ENCODE measurements at regions not wholly inside any gene's neighbourhood (a gene's known extent, or its start where the extent isn't known, plus 50 kb on each side); places are given as distances from the start of the nearest gene placed in this dataset.
"Not testable (repeated sequence)": the region's sequence is repeated elsewhere in the genome, so short reads cannot be mapped to it uniquely, and the experiment has no call there.

DNA sequence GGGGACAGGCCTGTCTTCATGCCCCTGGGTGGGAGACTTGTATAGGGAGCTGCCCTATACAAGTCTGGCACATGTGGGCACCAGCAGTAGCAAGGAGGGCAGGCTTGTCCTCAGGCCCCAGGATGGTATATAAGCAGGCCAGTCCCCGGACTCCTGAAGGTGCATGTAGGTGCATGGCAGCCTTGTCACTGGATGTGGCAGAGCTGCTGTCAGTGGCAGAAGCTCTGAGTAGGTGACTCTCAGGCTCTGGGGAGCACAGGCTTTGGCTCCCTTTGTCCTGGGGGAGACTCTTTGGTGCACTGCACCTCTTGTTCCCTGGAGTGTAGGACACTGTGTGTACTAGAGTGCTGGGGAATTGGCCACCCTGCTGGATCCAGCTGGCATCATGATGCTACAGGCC lies 376.7 kb upstream of the DIPK2B start:
- no peak for DNase-seq

DNA sequence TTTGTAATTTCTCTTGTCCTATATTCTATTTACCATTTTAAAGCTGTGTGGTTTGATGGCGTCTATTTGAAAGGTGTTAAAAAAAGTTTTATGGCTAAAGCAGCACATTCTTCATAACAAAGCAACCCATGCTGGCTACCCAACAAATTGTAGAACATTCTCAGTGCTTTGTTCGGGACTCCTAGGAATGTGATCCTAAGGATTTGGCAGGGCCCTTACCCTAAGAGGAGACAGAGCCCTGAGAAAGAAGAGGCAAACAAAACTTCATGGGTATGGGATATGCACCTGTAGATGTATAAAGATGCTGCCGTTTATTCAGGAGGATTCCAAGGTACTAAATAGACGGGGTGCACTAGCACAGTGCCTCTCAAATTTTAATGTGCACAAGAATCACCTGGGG lies 370.8 kb upstream of the DIPK2B start:
- no peak for DNase-seq

DNA sequence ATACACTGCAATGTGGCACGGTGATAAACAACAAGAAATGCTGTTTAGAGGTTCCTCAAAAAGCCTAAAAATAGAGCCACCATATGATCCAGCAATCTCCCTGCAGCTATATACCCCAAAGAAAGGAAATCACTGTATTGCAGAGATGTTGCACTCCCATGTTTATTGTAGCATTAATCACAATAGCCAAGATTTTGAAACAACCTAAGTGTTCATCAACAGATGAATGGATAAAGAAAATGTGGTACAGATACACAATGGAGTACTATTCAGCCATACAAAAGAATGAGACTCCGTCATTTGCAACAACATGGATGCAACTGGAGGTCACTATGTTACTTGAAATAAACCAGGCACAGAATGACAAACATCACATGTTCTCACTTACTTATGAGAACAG lies 365.8 kb upstream of the DIPK2B start:
- no peak for DNase-seq

DNA sequence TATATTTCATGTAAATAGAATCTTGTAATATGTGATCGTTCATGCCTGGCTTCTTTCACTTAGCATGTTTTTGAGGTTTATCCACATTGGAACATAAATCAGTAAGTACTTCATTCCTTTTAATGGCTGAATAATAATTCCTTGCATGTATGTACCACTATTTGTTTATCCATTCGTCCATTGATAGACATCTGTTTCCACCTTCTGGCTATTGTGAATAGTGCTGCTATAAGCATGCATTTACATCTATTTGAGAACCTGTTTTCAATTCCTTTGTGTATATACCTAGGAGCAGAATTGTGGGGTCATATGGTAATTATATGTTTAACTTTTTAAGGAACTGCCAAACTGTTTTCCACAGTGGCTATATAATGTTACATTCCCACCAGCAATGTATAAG lies 356.7 kb upstream of the DIPK2B start:
- no peak for DNase-seq

DNA sequence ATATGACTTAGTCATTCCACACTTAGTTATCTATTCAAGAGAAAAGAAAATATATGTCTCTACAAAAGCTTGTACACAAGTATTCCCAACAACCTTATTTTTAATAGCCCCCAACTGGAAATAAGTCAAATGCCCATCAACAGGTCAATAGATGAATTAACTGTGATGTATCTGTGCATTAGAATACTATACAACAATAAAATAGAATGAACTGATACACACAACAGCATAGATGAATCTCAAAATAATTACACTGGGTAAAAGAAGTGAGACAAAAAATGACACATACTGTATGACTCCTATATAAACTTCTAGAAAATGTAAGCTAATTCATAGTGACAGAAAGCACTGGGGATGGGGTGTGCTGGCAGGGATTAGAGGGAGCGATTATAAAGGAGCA lies 354.1 kb upstream of the DIPK2B start:
- DNase-seq = no peak

DNA sequence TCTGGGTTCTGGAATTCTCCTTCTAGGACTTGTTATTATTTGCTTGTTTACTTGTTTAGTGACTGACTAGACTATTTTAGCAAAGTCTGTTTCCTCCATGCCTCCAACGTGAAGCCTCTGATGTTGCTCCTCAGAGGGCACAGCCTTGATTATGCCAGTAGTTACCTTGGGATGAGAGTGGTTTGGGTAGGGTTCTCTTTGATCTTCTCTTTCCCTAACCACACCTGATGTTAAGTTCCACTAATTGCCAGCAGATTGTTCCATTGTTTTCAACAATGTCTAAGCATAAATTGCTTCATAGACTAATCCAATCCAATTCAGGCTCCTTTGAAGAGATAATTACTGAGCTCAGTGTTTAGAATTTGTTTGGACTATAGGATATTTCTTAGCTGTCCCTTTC lies 352.7 kb upstream of the DIPK2B start:
- no peak for DNase-seq

DNA sequence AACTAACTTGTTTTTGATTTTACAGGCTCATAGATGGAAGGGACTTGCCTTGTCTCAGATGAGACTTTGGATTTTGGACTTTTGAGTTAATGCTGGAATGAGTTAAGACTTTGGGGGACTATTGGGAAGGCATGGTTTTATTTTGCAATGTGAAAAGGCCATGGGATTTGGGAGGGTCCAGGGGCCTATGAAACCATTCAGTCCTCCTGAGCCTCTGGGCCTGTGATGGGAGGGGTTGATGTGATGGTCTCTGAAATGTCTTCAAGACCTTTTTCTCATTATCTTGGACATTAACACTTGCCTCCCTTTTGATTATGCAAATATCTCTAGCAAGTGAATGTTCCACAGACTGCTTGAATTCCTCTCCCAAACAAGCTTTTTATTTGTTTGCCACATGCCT lies 346.0 kb upstream of the DIPK2B start:
- DNase-seq = not testable (repeated sequence)

DNA sequence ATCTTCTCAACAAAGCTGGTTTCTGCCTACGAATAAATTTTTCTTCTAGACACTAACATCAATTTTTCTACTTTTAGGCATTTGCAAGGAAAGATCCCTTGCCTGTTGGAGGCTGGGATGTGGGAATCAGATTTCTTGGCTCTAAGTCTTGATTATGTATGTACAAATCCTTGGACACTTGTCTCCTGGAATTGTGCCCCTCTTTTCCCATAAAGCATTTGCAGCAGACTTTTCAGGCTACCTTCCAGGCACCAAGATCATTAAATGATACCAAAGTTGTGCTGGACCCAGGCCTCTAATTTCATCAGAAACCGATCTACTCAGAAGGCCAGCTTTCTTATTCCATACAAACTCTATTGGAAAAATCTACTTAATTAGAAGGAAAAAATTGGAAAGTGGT lies 339.5 kb upstream of the DIPK2B start:
- peak; percentile 45 for DNase-seq

DNA sequence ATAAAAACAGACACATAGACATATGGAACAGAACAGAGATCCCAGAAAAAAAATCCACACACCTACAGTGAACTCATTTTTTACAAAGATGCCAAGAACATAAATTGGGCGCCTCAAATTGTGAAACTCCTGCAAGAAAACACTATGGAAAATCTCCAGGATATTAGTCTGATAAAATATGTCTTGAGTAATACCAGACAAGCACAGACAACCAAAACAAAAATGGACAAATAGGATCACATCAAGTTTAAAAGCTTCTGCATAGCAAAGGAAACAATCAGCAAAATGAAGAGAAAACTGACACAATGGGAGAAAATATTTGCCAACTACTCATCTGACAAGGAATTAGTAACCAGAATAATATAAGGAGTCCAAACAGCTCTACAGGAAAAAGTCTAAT lies 337.3 kb upstream of the DIPK2B start:
- DNase-seq = no peak

DNA sequence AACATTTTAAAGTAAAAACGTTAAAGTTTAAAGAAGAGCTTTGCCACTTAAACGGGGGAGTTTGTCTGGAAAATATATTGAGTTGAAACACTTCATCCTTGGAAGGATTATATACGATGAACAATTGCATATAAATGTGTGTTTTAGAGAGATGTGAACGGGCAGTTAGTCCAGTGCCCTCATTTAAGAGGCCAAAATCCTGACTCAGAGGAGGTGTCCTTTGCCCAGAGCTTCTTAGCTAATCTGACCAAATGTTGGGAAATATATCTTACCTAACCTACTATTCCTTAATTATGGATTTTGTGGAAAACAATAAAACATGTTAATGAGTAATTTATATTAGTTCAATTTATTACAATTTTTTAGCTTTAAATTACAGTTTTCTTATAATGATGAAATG lies 327.2 kb upstream of the DIPK2B start:
- DNase-seq = no peak

DNA sequence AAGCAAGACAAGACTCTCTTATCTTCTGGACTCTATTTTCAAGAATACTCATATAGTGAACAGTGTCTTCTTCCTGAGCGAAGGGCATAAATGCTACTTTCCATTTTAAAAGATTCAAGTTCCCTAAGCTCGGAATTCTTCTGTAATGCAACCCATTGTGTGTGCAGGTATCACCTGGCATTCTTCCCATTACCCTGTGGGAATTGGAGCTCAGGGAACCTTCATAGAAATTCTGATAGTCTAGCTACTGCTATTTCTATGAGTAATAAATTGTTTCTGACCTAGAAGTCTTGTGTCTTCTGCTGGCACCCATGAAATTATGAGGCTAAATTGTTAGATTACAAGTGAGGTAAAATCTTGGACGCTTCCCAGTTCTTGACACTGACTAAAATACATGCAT lies 324.1 kb upstream of the DIPK2B start:
- no peak for DNase-seq

DNA sequence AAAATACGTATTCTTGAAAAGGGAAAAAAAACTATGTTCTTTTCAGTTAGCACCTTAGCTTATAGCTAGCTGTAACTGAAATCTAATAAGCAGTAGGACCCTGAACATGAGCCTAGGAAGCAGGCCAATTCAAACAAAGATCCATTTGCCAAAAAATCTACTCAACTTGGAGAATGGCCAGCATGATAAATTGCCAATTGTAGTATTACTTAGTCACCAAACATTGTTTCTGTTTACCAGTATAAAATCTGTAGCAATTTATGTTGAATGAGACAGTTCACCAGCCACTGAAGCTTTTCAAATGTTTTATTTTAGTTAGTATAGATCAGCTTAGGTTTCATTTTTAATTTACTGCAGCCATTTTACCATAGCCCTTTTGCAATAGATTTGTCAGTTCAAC lies 323.6 kb upstream of the DIPK2B start:
- no peak for DNase-seq

DNA sequence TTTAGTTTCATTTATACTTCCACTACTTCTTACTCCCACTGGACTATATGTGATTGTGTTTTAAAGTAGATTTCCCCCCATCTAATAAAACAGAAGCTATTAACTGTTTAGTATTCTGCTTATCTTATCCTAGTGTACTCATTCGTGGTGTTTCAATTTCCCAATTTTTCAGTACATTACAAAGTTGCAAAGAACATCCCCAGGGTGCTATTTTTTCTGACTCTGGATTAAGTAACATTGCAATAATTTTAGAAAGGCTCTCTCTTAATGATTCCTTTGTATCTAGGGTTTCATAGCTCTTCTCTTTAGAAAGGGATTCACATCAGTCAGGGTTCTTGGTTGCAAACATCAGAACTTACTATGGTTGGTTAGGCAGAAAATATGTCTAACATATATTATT lies 317.9 kb upstream of the DIPK2B start:
- DNase-seq = no peak

DNA sequence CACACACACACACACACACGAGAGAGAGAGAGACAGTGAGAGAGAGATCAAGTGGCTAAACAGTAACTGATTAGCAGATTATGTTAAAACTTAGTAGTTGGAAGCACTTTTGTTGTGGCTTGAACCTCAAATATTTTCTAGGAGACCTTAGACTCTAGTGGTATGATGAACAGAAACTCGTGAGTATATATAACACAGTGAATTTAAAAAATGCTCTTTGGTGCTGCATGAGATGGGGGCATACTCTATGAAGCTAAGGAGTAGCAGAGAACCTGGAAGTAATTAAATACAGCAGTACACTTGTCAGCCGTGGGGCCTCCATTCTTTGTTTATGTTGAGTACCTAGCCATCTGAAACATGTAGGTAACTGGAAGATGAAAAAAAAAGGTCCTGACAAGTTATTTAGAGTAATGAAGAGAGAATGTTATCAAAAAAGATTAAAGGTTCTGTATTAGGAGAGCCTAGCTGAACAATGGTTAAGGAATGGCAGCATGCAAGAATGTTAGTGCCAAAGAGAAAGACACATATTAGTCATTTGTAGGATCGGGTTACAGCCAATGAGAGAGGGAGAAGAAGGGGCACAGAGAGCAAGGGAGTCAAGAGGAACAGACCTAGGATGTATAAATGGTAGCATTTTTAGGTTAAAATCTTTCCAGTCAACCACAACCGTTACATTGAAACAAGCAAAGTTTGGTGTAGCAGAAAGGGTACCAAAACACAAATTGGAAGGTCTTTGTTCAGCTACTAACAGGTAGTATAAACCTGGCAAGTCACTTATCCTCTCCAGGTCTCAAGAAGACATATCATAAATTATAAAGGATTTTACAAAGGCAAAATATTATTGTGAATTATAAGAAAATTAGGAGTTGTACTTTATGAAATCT lies 316.7 kb upstream of the DIPK2B start:
- no peak for DNase-seq

DNA sequence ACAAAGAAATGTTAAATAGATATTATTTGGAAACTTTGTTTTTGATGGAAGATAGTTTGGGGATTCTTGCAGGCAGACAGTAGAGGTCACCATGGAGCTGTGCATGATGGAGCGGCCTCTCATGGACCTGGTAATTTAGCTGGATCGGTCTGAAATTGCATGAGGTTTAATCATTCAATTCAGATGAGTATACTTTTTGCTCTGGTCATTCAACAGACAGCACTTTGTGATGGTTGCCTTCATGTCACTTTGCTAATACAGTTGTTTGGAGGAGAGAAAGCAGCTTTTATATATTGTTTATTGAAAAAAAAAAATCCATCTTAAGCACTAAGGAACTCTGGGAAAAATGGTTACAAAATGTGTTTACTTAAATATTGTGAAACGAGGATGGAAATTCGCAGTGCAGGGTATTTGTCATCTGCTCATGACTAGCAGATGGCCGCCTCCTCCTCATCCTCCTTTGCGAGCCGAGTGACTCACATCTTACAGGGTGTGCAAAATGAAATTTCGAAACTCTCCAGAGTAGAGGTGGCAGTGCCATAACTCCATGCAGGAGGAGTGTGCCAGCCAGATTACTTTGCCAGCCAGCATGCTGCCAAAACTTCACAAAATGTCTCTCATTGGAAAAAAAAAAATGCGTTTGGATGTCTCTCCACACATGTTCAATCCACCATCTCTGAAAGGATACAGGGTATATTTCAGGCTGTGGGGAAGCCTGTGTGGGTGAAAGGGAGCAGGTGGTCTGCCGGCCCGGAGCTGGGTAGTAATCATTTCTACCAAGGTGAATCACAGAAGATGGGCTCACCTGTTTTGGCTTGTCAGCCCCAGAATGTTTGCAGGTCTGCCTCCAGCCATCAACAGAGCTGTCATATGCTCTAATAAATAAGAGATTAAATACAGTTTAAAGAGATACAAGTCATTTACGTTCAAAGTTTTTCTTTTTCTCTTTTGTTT lies 314.9 kb upstream of the DIPK2B start:
- DNase-seq = peak; percentile 38

DNA sequence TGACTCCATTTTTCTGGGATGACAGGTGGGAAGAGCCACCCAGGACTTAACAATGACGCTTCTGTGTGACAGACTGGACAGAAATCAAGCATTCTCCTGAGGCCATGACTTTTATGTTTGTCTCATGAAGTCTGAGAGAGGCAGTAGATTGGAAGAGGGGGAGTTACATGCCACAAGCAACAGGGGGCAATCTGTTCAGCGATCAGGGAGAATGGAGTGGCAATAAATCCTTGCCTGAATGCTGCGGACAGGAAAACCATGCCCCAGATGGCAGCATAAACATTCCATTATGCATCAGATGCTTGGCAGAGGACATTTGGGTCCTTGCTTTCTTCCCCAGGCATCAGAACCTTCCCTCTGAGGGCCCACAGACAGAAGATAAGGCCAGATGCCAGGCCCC lies 312.4 kb upstream of the DIPK2B start:
- DNase-seq = no peak

DNA sequence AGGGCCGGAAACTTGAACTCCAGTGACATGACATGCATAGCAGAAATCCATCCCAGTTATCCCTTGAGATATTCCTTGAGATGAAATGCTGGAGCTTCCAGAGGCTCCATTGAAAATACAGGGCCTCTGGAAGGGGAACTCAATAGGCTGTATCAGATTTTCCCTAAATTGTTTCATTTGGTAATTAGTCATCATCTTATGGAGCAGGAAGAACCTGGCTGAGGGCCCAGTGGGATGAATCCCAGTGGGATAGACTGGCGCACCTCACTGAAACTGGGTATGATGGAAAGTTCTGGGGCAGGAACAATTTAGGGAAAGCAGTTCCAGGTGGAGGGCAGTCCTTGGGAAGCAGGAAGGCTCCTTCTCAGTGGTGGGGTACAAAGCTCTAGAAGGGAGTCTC lies 307.8 kb upstream of the DIPK2B start:
- no peak for DNase-seq

DNA sequence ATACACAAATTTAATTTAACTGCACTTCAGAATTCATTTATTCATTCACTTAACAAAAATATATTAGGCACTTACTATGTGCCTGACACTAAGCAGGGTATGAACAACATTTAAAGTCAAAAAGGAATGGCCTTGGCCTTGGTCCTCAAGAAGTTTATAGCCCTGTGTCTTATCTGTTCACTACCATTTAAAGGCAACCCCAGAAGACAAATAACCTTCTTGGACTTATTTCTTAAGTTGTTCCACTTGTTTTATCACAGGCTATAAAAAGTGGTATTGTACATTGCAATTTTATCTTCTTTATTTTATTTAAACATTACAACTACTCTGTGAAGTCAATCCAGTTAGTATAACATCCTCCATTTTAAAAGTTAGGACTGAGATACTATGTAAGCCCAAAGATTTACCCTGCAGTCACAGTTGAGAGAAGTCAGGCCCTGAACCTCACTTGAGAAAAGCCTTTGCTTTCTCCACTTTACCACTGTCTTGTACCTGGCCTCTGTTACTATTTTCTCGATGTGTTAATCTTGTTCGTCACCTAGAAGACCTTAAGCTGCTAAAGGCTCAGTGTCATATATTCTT lies 305.6 kb upstream of the DIPK2B start:
- DNase-seq = no peak

DNA sequence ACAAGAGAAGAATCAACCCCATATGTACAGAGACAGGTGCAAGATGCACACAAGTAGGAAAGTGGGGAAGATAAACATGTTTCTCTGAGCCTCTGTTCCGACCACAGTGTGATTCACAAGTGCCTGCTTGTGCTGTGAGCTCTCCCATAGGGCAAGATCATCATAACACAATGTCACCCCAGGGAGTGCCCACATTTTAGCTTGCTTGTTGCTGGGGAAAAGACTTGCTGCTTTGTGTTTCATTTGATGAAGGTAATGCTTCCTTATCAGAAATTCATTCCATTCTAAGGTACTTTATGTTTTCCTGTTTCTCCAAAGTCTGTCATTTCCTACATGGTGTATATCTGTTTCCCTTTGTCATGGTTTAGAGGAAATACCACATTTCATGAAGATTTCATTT lies 304.5 kb upstream of the DIPK2B start:
- DNase-seq = no peak

DNA sequence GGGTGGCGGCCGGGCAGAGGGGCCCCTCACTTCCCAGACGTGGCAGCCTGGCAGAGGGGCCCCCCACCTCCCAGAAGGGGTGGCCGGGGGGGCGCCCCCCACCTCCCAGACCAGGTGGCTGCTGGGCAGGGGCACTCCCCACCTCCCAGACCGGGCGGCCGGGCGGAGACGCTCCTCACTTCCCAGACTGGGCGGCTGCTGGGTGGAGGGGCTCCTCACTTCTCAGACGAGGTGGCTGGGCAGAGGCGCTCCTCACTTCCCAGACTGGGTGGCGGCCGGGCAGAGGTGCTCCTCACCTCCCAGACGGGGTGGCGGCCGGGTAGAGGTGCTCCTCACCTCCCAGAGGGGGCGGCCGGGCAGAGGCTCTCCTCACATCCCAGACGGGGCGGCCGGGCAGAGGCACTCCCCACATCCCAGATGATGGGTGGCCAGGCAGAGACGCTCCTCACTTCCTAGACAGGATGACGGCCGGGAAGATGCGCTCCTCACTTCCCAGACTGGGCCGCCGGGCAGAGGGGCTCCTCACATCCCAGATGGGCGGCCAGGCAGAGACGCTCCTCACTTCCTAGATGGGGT lies 303.2 kb upstream of the DIPK2B start:
- not testable (repeated sequence) for DNase-seq

DNA sequence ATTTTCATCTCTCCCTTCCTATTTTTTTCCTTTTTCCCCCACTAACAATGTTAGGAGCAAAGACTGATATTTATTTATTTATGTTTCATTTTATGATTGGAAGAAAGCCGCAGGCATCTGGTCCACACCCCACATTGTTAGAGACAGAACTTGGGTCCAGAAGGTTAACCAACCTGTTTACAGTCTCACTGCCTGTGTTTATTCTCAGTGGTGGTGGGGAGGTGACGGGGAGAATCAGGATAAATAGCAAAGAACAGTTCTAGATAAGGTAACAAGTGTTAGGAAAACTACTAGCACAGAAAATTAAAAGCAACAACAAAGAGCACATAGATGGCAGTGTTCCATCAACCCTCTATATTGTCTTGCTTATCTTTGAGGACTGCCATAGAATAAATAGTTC lies 301.7 kb upstream of the DIPK2B start:
- no peak for DNase-seq

DNA sequence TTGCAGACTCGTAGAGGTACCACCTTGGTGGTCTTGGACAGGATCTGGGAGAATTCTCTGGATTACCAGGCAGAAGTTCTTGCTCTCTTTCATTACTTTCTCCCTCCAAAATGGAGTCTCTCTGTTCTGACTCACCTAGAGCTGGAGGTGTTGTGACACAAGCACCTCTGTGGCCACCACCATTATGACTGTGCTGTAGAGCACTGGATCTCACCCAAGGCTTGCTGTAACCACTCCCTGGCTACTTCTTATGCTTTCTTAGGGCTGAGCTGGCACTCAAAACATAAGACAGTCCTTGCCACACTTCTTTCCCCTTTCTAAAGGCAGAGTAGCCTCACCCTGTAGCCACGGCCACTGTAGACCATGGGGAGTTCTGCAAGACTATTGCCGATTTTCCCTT lies 296.6 kb upstream of the DIPK2B start:
- DNase-seq = no peak
